ENCODE measurements at regions not wholly inside any gene's neighbourhood (a gene's known extent, or its start where the extent isn't known, plus 50 kb on each side); places are given as distances from the start of the nearest gene placed in this dataset.

- TF ChIP-seq, protein P1, sequence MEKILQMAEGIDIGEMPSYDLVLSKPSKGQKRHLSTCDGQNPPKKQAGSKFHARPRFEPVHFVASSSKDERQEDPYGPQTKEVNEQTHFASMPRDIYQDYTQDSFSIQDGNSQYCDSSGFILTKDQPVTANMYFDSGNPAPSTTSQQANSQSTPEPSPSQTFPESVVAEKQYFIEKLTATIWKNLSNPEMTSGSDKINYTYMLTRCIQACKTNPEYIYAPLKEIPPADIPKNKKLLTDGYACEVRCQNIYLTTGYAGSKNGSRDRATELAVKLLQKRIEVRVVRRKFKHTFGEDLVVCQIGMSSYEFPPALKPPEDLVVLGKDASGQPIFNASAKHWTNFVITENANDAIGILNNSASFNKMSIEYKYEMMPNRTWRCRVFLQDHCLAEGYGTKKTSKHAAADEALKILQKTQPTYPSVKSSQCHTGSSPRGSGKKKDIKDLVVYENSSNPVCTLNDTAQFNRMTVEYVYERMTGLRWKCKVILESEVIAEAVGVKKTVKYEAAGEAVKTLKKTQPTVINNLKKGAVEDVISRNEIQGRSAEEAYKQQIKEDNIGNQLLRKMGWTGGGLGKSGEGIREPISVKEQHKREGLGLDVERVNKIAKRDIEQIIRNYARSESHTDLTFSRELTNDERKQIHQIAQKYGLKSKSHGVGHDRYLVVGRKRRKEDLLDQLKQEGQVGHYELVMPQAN (conservative IDR thresholded peaks at IDR 0.05): no peak
- TF ChIP-seq KLF5 (IDR thresholded peaks at IDR 0.05; ENCODE audit: partially characterized antibody): no peak
- no peak for TF ChIP-seq RAD51 (IDR thresholded peaks at IDR 0.05)
- TF ChIP-seq NFYB (IDR thresholded peaks at IDR 0.05; ENCODE audit: insufficient read depth, low read depth, low read length): no peak
These were observed 312.6 kb downstream of the DUSP10 start (continued) for GRCh38 chr1:221429264-221429663.

GRCh38 chr1:221430152-221430960, 311.5 kb downstream of the DUSP10 start:
- no peaks in the 10 kb centered on the region; the same call in 2 of the 3 replicates for H3K9me3 ChIP-seq (replicated peaks; ENCODE audit: control insufficient read depth, insufficient read depth, low read length)
- intact Hi-C loops (cut with micrococcal nuclease; ENCODE audit: unreplicated experiment): loop anchor here (10.0 kb wide), 2 partner anchors 166 to 1024 kb away; no protein-coding TSS in a partner anchor
- 59% methylated on average over 4 of the region's 4 CpGs for WGBS (ENCODE audit: insufficient coverage, insufficient replicate concordance, low lambda C conversion rate, missing lambda C conversion rate)
- FAIRE-seq (no peak), ATAC-seq (no peak), DNase-seq (ENCODE audit: low read depth, low spot score) (no peak)
- H3K4me1 ChIP-seq (ENCODE audit: control insufficient read depth, insufficient read depth, low read length): no peaks in the 10 kb centered on the region
- H3K4me2 ChIP-seq (ENCODE audit: control insufficient read depth, insufficient read depth): no peak overlapping the region
- H2AFZ ChIP-seq (ENCODE audit: control insufficient read depth, low read depth, low read length): no peak overlapping the region
- H3K27ac ChIP-seq (ENCODE audit: control insufficient read depth, insufficient read depth): no peak overlapping the region
- BruUV-seq (replicated peaks): no TSS peak
- SMC1A ChIA-PET (ENCODE audit: uncharacterized antibody, unreplicated experiment): interaction anchor here (0.7 to 2.0 kb wide), 8 partner anchors 9 to 620 kb away, joined by 3 to 8 read pairs (median 6); no protein-coding TSS in a partner anchor
- CTCF ChIA-PET: interaction anchor here (0.6 to 8.5 kb wide), 4 partner anchors 9 to 555 kb away, joined by 3 to 142 read pairs (median 4); no protein-coding TSS in a partner anchor
- no peaks in the 10 kb centered on the region for H3K36me3 ChIP-seq (ENCODE audit: control insufficient read depth in 2 of 2, insufficient read depth in 2 of 2, low read length in 1 of 2)
- H3K9ac ChIP-seq (ENCODE audit: control insufficient read depth, insufficient read depth, low read length): no peak overlapping the region
- POLR2A ChIA-PET: no interaction called here
- RAD21 ChIA-PET (ENCODE audit: unreplicated experiment): interaction anchor here (1.4 to 2.2 kb wide), 3 partner anchors 166 to 1025 kb away, joined by 3 to 21 read pairs (median 5); no protein-coding TSS in a partner anchor
- H3K4me3 ChIP-seq: no peak overlapping the region
- in situ Hi-C loops (cut with MboI): no loop called here
- no peaks in the 10 kb centered on the region for H4K20me1 ChIP-seq (ENCODE audit: control insufficient read depth, insufficient read depth)
- H3K27me3 ChIP-seq (replicated peaks in 1 of 2; ENCODE audit: control insufficient read depth in 2 of 2, insufficient read depth in 2 of 2, low read length in 1 of 2): no peaks in the 10 kb centered on the region; a peak in 1 of 4 replicates
- H3K79me2 ChIP-seq (ENCODE audit: control insufficient read depth, insufficient read depth, low read length): no peaks in the 10 kb centered on the region
- TF ChIP-seq SMC3 (IDR thresholded peaks at IDR 0.05; ENCODE audit: borderline replicate concordance, low read length): no peak
- TF ChIP-seq YY1 (IDR thresholded peaks at IDR 0.05; ENCODE audit: low read depth, low read length): no peak
- TF ChIP-seq MLLT1 (IDR thresholded peaks at IDR 0.05): no peak
- TF ChIP-seq IKZF2 (IDR thresholded peaks at IDR 0.05): no peak
- no peak for TF ChIP-seq GABPA (IDR thresholded peaks at IDR 0.05; ENCODE audit: low read depth)
- TF ChIP-seq SMARCA5 (IDR thresholded peaks at IDR 0.05): no peak
- no peak for TF ChIP-seq PKNOX1 (IDR thresholded peaks at IDR 0.05)
- no peak for TF ChIP-seq ZNF384 (IDR thresholded peaks at IDR 0.05; ENCODE audit: borderline replicate concordance, low read depth, low read length)
- no peak for TF ChIP-seq E2F4 (IDR thresholded peaks at IDR 0.05; ENCODE audit: low read depth, low read length)
- TF ChIP-seq FOXK2 (IDR thresholded peaks at IDR 0.05): no peak
- TF ChIP-seq NR2C2 (IDR thresholded peaks at IDR 0.05; ENCODE audit: borderline replicate concordance, control insufficient read depth, insufficient read length, low read depth): no peak
- TF ChIP-seq POLR2A (IDR thresholded peaks at IDR 0.05; ENCODE audit: low read depth, low read length): no peak
- no peak for TF ChIP-seq ESRRA (IDR thresholded peaks at IDR 0.05; ENCODE audit: low read length)
